ENCODE measurements at regions not wholly inside any gene's neighbourhood (a gene's known extent, or its start where the extent isn't known, plus 50 kb on each side); places are given as distances from the start of the nearest gene placed in this dataset.

- Mint-ChIP-seq H3K9me3 (ENCODE audit: insufficient read depth) (no peaks in the 10 kb centered on the region), H3K27ac (no peak overlapping the region), H3K4me3 (no peak overlapping the region), H3K4me1 (no peaks in the 10 kb centered on the region), H3K27me3 (no peaks in the 10 kb centered on the region)
- TF ChIP-seq CTCF (IDR thresholded peaks at IDR 0.05) (no peak), EZH2 (IDR thresholded peaks at IDR 0.05; ENCODE audit: borderline replicate concordance, insufficient read depth, low read depth, low read length, poor library complexity, severe bottlenecking) (no peak)
- Histone ChIP-seq H3K4me1 (ENCODE audit: control insufficient read depth in 2 of 2, insufficient read depth in 2 of 2, low read length in 2 of 2) (no peaks in the 10 kb centered on the region), H3K4me3 (ENCODE audit: control extremely low read depth in 1 of 5, extremely low read depth in 1 of 5, insufficient read depth in 1 of 5, low read depth in 2 of 5, low read length in 4 of 5) (no peak overlapping the region), H3K4me2 (replicated peaks; ENCODE audit: low read depth, low read length, poor library complexity, severe bottlenecking) (no peak overlapping the region), H3K9me3 (ENCODE audit: control extremely low read depth in 1 of 3, control insufficient read depth in 2 of 3, insufficient read depth in 1 of 3, low read length in 2 of 3) (peaks cover 0 to 13% (median 0%) of the 10 kb centered on the region in 3 donors), H3K79me2 (ENCODE audit: control insufficient read depth, insufficient read depth, low read length) (no peaks in the 10 kb centered on the region), H4K20me1 (ENCODE audit: control insufficient read depth, insufficient read depth, low read length, poor library complexity, severe bottlenecking) (no peaks in the 10 kb centered on the region), H3K27ac (ENCODE audit: low read length in 2 of 2) (no peak overlapping the region), H3K9ac (ENCODE audit: low read length) (no peak overlapping the region), H3K36me3 (replicated peaks in 1 of 2; ENCODE audit: control extremely low read depth in 1 of 2, control insufficient read depth in 1 of 2, extremely low read depth in 1 of 2, insufficient read depth in 2 of 2, low read length in 1 of 2) (no peaks in the 10 kb centered on the region), H3K27me3 (replicated peaks in 1 of 4; ENCODE audit: control extremely low read depth in 1 of 4, control insufficient read depth in 3 of 4, insufficient read depth in 4 of 4, low read length in 3 of 4) (peaks cover 0 to 2% (median 0%) of the 10 kb centered on the region in 4 experiments), H2AFZ (ENCODE audit: insufficient read depth, low read depth, low read length, poor library complexity, severe bottlenecking) (no peak overlapping the region)
- no peak for ATAC-seq (ENCODE audit: low read depth)
- CTCF ChIA-PET, result no interaction called here
- intact Hi-C loops (cut with micrococcal nuclease), result no loop called here
- POLR2A ChIA-PET, result no interaction called here
- no peak for DNase-seq
- 83% methylated on average over 18 of the region's 18 CpGs for WGBS (ENCODE audit: insufficient coverage)
Observed at GRCh38 chr22:47623066-47623762, 860.8 kb downstream of the TBC1D22A start.

GRCh38 chr22:47622541-47622940, 860.1 kb downstream of the TBC1D22A start:
- H3K4me1 ChIP-seq (ENCODE audit: control insufficient read depth in 2 of 2, insufficient read depth in 2 of 2, low read length in 2 of 2), result no peaks in the 10 kb centered on the region
- H4K20me1 ChIP-seq (ENCODE audit: control insufficient read depth, insufficient read depth, low read length, poor library complexity, severe bottlenecking), result no peaks in the 10 kb centered on the region
- no peak for DNase-seq
- no peak overlapping the region for H3K4me2 ChIP-seq (replicated peaks; ENCODE audit: low read depth, low read length, poor library complexity, severe bottlenecking)
- H3K36me3 ChIP-seq (replicated peaks in 1 of 2; ENCODE audit: control extremely low read depth in 1 of 2, control insufficient read depth in 1 of 2, extremely low read depth in 1 of 2, insufficient read depth in 2 of 2, low read length in 1 of 2), result no peaks in the 10 kb centered on the region
- TF ChIP-seq CTCF (IDR thresholded peaks at IDR 0.05), result no peak
- no peak for TF ChIP-seq EZH2 (IDR thresholded peaks at IDR 0.05; ENCODE audit: borderline replicate concordance, insufficient read depth, low read depth, low read length, poor library complexity, severe bottlenecking)
- WGBS (ENCODE audit: insufficient coverage), result 89% methylated on average over 9 of the region's 14 CpGs
- no peak for ATAC-seq (ENCODE audit: low read depth)
- no peak overlapping the region for H3K27ac ChIP-seq (ENCODE audit: low read length in 2 of 2)
- ChIA-PET CTCF (no interaction called here), POLR2A (no interaction called here)
- peaks cover 0 to 13% (median 0%) of the 10 kb centered on the region in 3 donors for H3K9me3 ChIP-seq (ENCODE audit: control extremely low read depth in 1 of 3, control insufficient read depth in 2 of 3, insufficient read depth in 1 of 3, low read length in 2 of 3)
- Mint-ChIP-seq H3K27ac (no peak overlapping the region), H3K9me3 (ENCODE audit: insufficient read depth) (no peaks in the 10 kb centered on the region), H3K4me3 (no peak overlapping the region), H3K4me1 (no peaks in the 10 kb centered on the region), H3K27me3 (no peaks in the 10 kb centered on the region)
- peaks cover 0 to 4% (median 0%) of the 10 kb centered on the region in 4 experiments for H3K27me3 ChIP-seq (replicated peaks in 1 of 4; ENCODE audit: control extremely low read depth in 1 of 4, control insufficient read depth in 3 of 4, insufficient read depth in 4 of 4, low read length in 3 of 4)
- H3K79me2 ChIP-seq (ENCODE audit: control insufficient read depth, insufficient read depth, low read length), result no peaks in the 10 kb centered on the region
- intact Hi-C loops (cut with micrococcal nuclease), result no loop called here
- H2AFZ ChIP-seq (ENCODE audit: insufficient read depth, low read depth, low read length, poor library complexity, severe bottlenecking), result no peak overlapping the region
- no peak overlapping the region for H3K4me3 ChIP-seq (ENCODE audit: control extremely low read depth in 1 of 5, extremely low read depth in 1 of 5, insufficient read depth in 1 of 5, low read depth in 2 of 5, low read length in 4 of 5)
- no peak overlapping the region for H3K9ac ChIP-seq (ENCODE audit: low read length)
